PC-9 (cell line): ENCODE measurements at regions not wholly inside any gene's neighbourhood (a gene's known extent, or its start where the extent isn't known, plus 50 kb on each side); places are given as distances from the start of the nearest gene placed in this dataset.

Source experiments
- BruUV-seq: library from RNA; stranded (reverse); fragments of 400-500 nt; replicated peaks from 2 replicates; lab custom pipeline; 2021; lab: Mats Ljungman, UMichigan
- CTCF ChIA-PET: fragments of 300-600 bp; sonication (Branson Sonifier 250); formaldehyde crosslinking; loops from one replicate; lab custom pipeline; 2022; ENCODE audit warnings: antibody characterized with exemption; lab: Charles Lee
- POLR2A ChIA-PET: fragments of 300-600 bp; sonication (Branson Sonifier 250); formaldehyde crosslinking; loops from one replicate; lab custom pipeline; 2022; ENCODE audit warnings: antibody characterized with exemption; ENCODE audit not compliant: unreplicated experiment; lab: Charles Lee
- DNase-seq, 2 experiments: peaks; one replicate each; pipeline versions ENCODE4 v3.0.0 to v3.0.0-alpha.2; 2015 to 2022; ENCODE audit warnings: mixed read lengths in 1 of 2
- H2AFZ ChIP-seq: fragments of 200-600 bp; sonication (generic); 2 replicates; pipeline ENCODE4 v1.8.1; 2017; ENCODE audit warnings: antibody characterized with exemption
- H3F3A ChIP-seq: fragments of 200-600 bp; sonication (generic); 2 replicates; pipeline ENCODE4 v1.8.1; 2017; ENCODE audit warnings: antibody characterized with exemption, mild to moderate bottlenecking, low read depth; ENCODE audit not compliant: insufficient read depth
- H3K27ac ChIP-seq: fragments of 200-600 bp; sonication (generic); 2 replicates; pipeline ENCODE4 v1.6.1; 2016; ENCODE audit warnings: mixed run types
- H3K27me3 ChIP-seq: fragments of 200-600 bp; sonication (generic); 2 replicates; pipeline ENCODE4 v1.6.1; 2016; ENCODE audit warnings: low read depth, mixed run types; ENCODE audit not compliant: insufficient read depth
- H3K36me3 ChIP-seq: fragments of 200-600 bp; sonication (generic); 2 replicates; pipeline ENCODE4 v1.6.1; 2016; ENCODE audit warnings: low read depth, mixed run types
- H3K4me1 ChIP-seq: fragments of 200-600 bp; sonication (generic); replicated peaks from 2 replicates; pipeline ENCODE4 v1.6.1; 2016; ENCODE audit warnings: mixed run types; ENCODE audit not compliant: insufficient read depth
- H3K4me2 ChIP-seq: fragments of 200-600 bp; sonication (generic); 2 replicates; pipeline ENCODE4 v1.6.1; 2017; ENCODE audit warnings: mixed run types
- H3K4me3 ChIP-seq: fragments of 200-600 bp; sonication (generic); 2 replicates; pipeline ENCODE4 v1.6.1; 2016; ENCODE audit warnings: mixed run types
- H3K79me2 ChIP-seq: fragments of 200-600 bp; sonication (generic); 2 replicates; pipeline ENCODE4 v1.6.1; 2017; ENCODE audit warnings: low read depth, mixed run types
- H3K9me2 ChIP-seq: fragments of 200-600 bp; sonication (generic); 2 replicates; pipeline ENCODE4 v1.8.1; 2017; ENCODE audit warnings: mild to moderate bottlenecking; ENCODE audit not compliant: insufficient read depth
- H3K9me3 ChIP-seq: fragments of 200-600 bp; sonication (generic); 2 replicates; pipeline ENCODE4 v1.8.1; 2016; ENCODE audit warnings: low read depth; ENCODE audit not compliant: insufficient read depth
- H4K20me1 ChIP-seq: fragments of 200-600 bp; sonication (generic); 2 replicates; pipeline ENCODE4 v1.8.1; 2017; ENCODE audit not compliant: insufficient read depth
- EZH2 ChIP-seq: fragments of 200-600 bp; sonication (generic); IDR thresholded peaks from 2 replicates; pipeline ENCODE4 v1.8.0; 2017; ENCODE audit warnings: antibody characterized with exemption, low read depth
- intact Hi-C: fragments of 100-400 bp; cut with micrococcal nuclease; formaldehyde crosslinking; loops from one replicate; pipeline ENCODE4 v1.10.0; 2022; ENCODE audit not compliant: unreplicated experiment
- TF ChIP-seq, protein P1 (sequence below): fragments of 200-600 bp; sonication (generic); conservative IDR thresholded peaks from 2 replicates; pipeline ENCODE4 v1.6.1; 2017; ENCODE audit warnings: mixed run types, antibody characterized with exemption, mild to moderate bottlenecking, moderate library complexity

DNA sequence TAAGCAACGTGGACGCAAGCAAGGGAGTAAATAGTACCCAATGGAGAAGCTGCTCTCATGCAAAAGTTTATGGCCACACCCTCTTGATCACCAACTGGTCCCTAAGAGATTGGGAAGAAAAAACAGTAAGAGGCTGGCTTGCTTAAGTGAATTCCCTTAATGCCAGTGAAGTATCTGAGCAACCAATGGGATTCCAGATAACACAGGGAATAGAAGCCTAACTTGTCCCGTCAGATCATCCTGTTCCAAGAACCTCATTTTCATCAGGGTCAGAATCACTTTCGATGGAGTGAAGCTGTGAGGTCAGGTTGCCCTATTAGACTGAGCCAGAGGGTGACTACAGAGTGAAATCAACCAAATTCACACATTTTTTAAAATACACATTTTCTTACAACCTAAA, 104.3 kb downstream of the CD47 start:
- peak overlapping the region; percentile 83 for H3K27ac ChIP-seq
- H3K9me3 ChIP-seq, result no peaks in the 10 kb centered on the region
- H3K4me3 ChIP-seq, result no peak overlapping the region
- H4K20me1 ChIP-seq, result no peaks in the 10 kb centered on the region
- H3K9me2 ChIP-seq, result no peaks in the 10 kb centered on the region
- no peaks in the 10 kb centered on the region for H3K36me3 ChIP-seq
- H3K79me2 ChIP-seq, result no peaks in the 10 kb centered on the region
- intact Hi-C loops, result loop anchor here (2.0 to 5.0 kb wide), 4 partner anchors 20 to 421 kb away; partner anchors contain the start of gene CD47
- ChIA-PET CTCF (interaction anchor here (1.1 kb wide), 1 partner anchor 49 kb away, joined by 4 read pairs; no protein-coding TSS in a partner anchor), POLR2A (interaction anchor here (0.6 kb wide), 3 partner anchors 32 to 131 kb away, joined by 3 to 5 read pairs (median 3); no protein-coding TSS in a partner anchor)
- BruUV-seq, result no TSS peak
- TF ChIP-seq EZH2, result no peak
- TF ChIP-seq, protein P1, sequence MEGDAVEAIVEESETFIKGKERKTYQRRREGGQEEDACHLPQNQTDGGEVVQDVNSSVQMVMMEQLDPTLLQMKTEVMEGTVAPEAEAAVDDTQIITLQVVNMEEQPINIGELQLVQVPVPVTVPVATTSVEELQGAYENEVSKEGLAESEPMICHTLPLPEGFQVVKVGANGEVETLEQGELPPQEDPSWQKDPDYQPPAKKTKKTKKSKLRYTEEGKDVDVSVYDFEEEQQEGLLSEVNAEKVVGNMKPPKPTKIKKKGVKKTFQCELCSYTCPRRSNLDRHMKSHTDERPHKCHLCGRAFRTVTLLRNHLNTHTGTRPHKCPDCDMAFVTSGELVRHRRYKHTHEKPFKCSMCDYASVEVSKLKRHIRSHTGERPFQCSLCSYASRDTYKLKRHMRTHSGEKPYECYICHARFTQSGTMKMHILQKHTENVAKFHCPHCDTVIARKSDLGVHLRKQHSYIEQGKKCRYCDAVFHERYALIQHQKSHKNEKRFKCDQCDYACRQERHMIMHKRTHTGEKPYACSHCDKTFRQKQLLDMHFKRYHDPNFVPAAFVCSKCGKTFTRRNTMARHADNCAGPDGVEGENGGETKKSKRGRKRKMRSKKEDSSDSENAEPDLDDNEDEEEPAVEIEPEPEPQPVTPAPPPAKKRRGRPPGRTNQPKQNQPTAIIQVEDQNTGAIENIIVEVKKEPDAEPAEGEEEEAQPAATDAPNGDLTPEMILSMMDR, result no peak
- H2AFZ ChIP-seq, result no peak overlapping the region
- no peak for DNase-seq
- H3K4me2 ChIP-seq, result peak overlapping the region; percentile 52
- no peaks in the 10 kb centered on the region for H3K27me3 ChIP-seq
- H3K4me1 ChIP-seq, result peaks cover 61% of the 10 kb centered on the region
- peaks cover 39% of the 10 kb centered on the region for H3F3A ChIP-seq

DNA sequence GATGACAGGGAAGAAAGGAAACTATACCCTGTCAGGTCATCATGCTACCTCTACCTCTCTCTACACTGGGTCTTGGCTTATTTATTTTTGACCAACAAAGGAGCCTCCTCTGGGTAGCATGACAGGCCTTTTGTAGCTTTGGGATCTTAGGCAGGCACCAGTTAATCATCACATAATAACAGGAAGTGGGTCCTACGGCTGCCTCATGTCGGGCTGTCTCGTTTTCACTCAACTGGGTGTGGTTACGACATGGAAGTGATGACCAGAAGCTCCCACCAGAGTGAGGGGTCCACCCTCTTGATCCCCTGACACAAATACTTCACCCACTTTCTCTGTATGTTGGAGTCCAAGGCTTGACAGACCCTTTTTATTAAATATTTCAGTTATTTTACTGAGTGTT, 105.3 kb downstream of the CD47 start:
- Histone ChIP-seq H2AFZ (no peak overlapping the region), H4K20me1 (no peaks in the 10 kb centered on the region), H3K36me3 (no peaks in the 10 kb centered on the region), H3K4me3 (no peak overlapping the region), H3K4me1 (peaks cover 61% of the 10 kb centered on the region), H3K9me3 (no peaks in the 10 kb centered on the region), H3K79me2 (no peaks in the 10 kb centered on the region), H3K9me2 (no peaks in the 10 kb centered on the region), H3F3A (peaks cover 39% of the 10 kb centered on the region), H3K4me2 (no peak overlapping the region), H3K27me3 (no peaks in the 10 kb centered on the region), H3K27ac (no peak overlapping the region)
- POLR2A ChIA-PET, result no interaction called here
- no peak for DNase-seq
- BruUV-seq, result no TSS peak
- TF ChIP-seq, protein P1, result no peak
- TF ChIP-seq EZH2, result no peak
- intact Hi-C loops, result loop anchor here (5.0 kb wide), 3 partner anchors 58 to 422 kb away; partner anchors contain the start of gene CD47
- CTCF ChIA-PET, result no interaction called here

DNA sequence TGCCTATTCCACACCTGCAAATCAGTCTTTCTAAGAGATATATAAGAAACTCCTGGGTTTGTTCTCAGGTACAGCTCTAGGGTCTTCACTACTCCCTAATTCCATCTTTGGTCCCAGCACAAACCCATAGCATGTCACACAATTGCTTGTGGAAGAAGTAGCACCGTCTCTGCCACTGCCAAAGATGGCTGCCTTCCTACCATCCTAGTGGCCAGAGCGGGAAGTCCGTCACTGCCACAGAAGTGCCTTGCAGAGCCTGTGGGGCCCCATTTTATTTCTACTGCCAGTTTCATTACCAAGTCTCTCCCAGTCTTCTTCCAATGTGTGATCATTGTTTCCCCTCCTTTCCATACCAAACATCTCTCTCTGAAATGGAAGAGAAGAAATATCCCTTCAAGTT, 107.6 kb downstream of the CD47 start:
- H3K27me3 ChIP-seq, result no peaks in the 10 kb centered on the region
- no peak overlapping the region for H3K4me3 ChIP-seq
- no peaks in the 10 kb centered on the region for H3K9me3 ChIP-seq
- H3K4me1 ChIP-seq, result peaks cover 39% of the 10 kb centered on the region
- H3K79me2 ChIP-seq, result no peaks in the 10 kb centered on the region
- no peaks in the 10 kb centered on the region for H3K36me3 ChIP-seq
- no peak overlapping the region for H3K4me2 ChIP-seq
- H3K27ac ChIP-seq, result no peak overlapping the region
- intact Hi-C loops, result no loop called here
- CTCF ChIA-PET, result no interaction called here
- H3F3A ChIP-seq, result peaks cover 28% of the 10 kb centered on the region
- POLR2A ChIA-PET, result no interaction called here
- BruUV-seq, result no TSS peak
- no peaks in the 10 kb centered on the region for H4K20me1 ChIP-seq
- TF ChIP-seq, protein P1, result no peak
- no peak for TF ChIP-seq EZH2
- no peaks in the 10 kb centered on the region for H3K9me2 ChIP-seq
- no peak overlapping the region for H2AFZ ChIP-seq
- no peak for DNase-seq
